Trophoblast cell (in vitro differentiated cells and primary cell): ENCODE measurements at regions not wholly inside any gene's neighbourhood (a gene's known extent, or its start where the extent isn't known, plus 50 kb on each side); places are given as distances from the start of the nearest gene placed in this dataset.

Experiments
- DNase-seq, 2 donors: peaks; one replicate each; pipeline ENCODE4 v3.0.0-alpha.2; 2016
- H2AFZ ChIP-seq: 2 replicates; pipeline ENCODE4 v1.6.1; 2013; ENCODE audit warnings: low read length, moderate library complexity, mild to moderate bottlenecking; ENCODE audit not compliant: insufficient read depth, poor library complexity
- H2AK5ac ChIP-seq: 2 replicates; pipeline ENCODE4 v1.6.1; 2013; ENCODE audit warnings: mild to moderate bottlenecking, low read length
- H2BK120ac ChIP-seq: 2 replicates; pipeline ENCODE4 v1.6.1; 2013; ENCODE audit warnings: low read length, mild to moderate bottlenecking, moderate library complexity; ENCODE audit not compliant: insufficient read depth, poor library complexity
- H2BK12ac ChIP-seq: 2 replicates; pipeline ENCODE4 v1.6.1; 2013; ENCODE audit warnings: mild to moderate bottlenecking, low read length, moderate library complexity
- H2BK5ac ChIP-seq: 2 replicates; pipeline ENCODE4 v1.6.1; 2013; ENCODE audit warnings: low read length, low read depth, moderate library complexity, mild to moderate bottlenecking; ENCODE audit not compliant: poor library complexity
- H3K14ac ChIP-seq: 2 replicates; pipeline ENCODE4 v1.6.1; 2013; ENCODE audit warnings: mild to moderate bottlenecking, low read length
- H3K18ac ChIP-seq: 2 replicates; pipeline ENCODE4 v1.6.1; 2013; ENCODE audit warnings: mild to moderate bottlenecking, low read length
- H3K23ac ChIP-seq: 2 replicates; pipeline ENCODE4 v1.6.1; 2013; ENCODE audit warnings: low read length
- H3K27ac ChIP-seq: 2 replicates; pipeline ENCODE4 v1.5.1; 2013; ENCODE audit warnings: low read depth, mild to moderate bottlenecking, inconsistent platforms, low read length, moderate library complexity
- H3K27me3 ChIP-seq: 2 replicates; pipeline ENCODE4 v1.6.1; 2013; ENCODE audit warnings: inconsistent platforms, mild to moderate bottlenecking, low read length, moderate library complexity; ENCODE audit not compliant: insufficient read depth
- H3K36me3 ChIP-seq, 2 experiments: 1 replicate in 1 of 2; 2 replicates in 1 of 2; pipeline ENCODE4 v1.6.1; 2013; ENCODE audit warnings: low read length in 2 of 2, mild to moderate bottlenecking in 2 of 2, moderate library complexity in 1 of 2; ENCODE audit not compliant: insufficient read depth in 2 of 2, control insufficient read depth in 1 of 2
- H3K4ac ChIP-seq: 2 replicates; pipeline ENCODE4 v1.6.1; 2013; ENCODE audit warnings: low read depth, mild to moderate bottlenecking, low read length, moderate library complexity
- H3K4me1 ChIP-seq, 2 experiments: 1 replicate in 1 of 2; 2 replicates in 1 of 2; pipeline ENCODE4 v1.6.1; 2013; ENCODE audit warnings: low read length in 2 of 2, mild to moderate bottlenecking in 2 of 2, moderate library complexity in 1 of 2; ENCODE audit not compliant: insufficient read depth in 2 of 2, control insufficient read depth in 1 of 2
- H3K4me2 ChIP-seq: 2 replicates; pipeline ENCODE4 v1.6.1; 2013; ENCODE audit warnings: inconsistent platforms, mild to moderate bottlenecking, low read length, moderate library complexity
- H3K4me3 ChIP-seq: 2 replicates; pipeline ENCODE4 v1.5.1; 2013; ENCODE audit warnings: mild to moderate bottlenecking, low read depth, low read length, inconsistent platforms
- H3K79me1 ChIP-seq: one replicate; pipeline ENCODE4 v1.6.1; 2013; ENCODE audit warnings: low read length
- H3K79me2 ChIP-seq: 2 replicates; pipeline ENCODE4 v1.6.1; 2013; ENCODE audit warnings: low read length, mild to moderate bottlenecking; ENCODE audit not compliant: control insufficient read depth, insufficient read depth, poor library complexity
- H3K9ac ChIP-seq: 2 replicates; pipeline ENCODE4 v1.6.1; 2013; ENCODE audit warnings: mild to moderate bottlenecking, low read length
- H3K9me3 ChIP-seq: 2 replicates; pipeline ENCODE4 v1.6.1; 2013; ENCODE audit warnings: low read depth, mild to moderate bottlenecking, control low read depth, inconsistent platforms, low read length; ENCODE audit not compliant: insufficient read depth
- H4K12ac ChIP-seq: 2 replicates; pipeline ENCODE4 v1.6.1; 2013; ENCODE audit warnings: low read depth, mild to moderate bottlenecking, low read length, moderate library complexity
- H4K8ac ChIP-seq: 2 replicates; pipeline ENCODE4 v1.6.1; 2013; ENCODE audit warnings: low read depth, mild to moderate bottlenecking, low read length, moderate library complexity
- H4K91ac ChIP-seq: one replicate; pipeline ENCODE4 v1.6.1; 2013; ENCODE audit warnings: low read depth, mild to moderate bottlenecking, low read length, moderate library complexity
- WGBS: extraction: QIAGEN DNeasy Blood & Tissue Kit; methylation state at CpG from one replicate; pipeline ENCODE4 v1.1.7; 2013; ENCODE audit warnings: missing lambda C conversion rate; ENCODE audit not compliant: insufficient read length, insufficient coverage; ENCODE audit errors: extremely low coverage; 5-methylcytosine and 5-hydroxymethylcytosine counted together

- Histone ChIP-seq H2AK5ac (no peak overlapping the region), H3K9me3 (peaks cover 1% of the 10 kb centered on the region), H2AFZ (no peak overlapping the region), H3K27ac (no peak overlapping the region), H2BK12ac (no peak overlapping the region), H4K12ac (no peak overlapping the region), H3K14ac (no peak overlapping the region), H4K91ac (no peak overlapping the region), H3K36me3 (no peaks in the 10 kb centered on the region), H2BK120ac (no peak overlapping the region), H3K4ac (no peak overlapping the region), H3K4me3 (no peak overlapping the region), H3K4me1 (no peaks in the 10 kb centered on the region), H3K9ac (no peak overlapping the region), H3K4me2 (no peak overlapping the region), H3K18ac (no peak overlapping the region), H3K23ac (no peak overlapping the region), H4K8ac (no peak overlapping the region), H2BK5ac (no peak overlapping the region), H3K27me3 (no peaks in the 10 kb centered on the region), H3K79me2 (no peaks in the 10 kb centered on the region), H3K79me1 (no peaks in the 10 kb centered on the region)
- DNase-seq, result no peak
- no CpG with 5 or more reads among the region's 7 CpGs for WGBS
Measured at GRCh38 chr7:33698041-33698440, 207.3 kb upstream of the BMPER start.

- no peak overlapping the region for H2BK5ac ChIP-seq
Measured at GRCh38 chr7:33698692-33699128, 206.6 kb upstream of the BMPER start.

GRCh38 chr7:33700001-33700899, 205.1 kb upstream of the BMPER start:
- no peaks in the 10 kb centered on the region for H3K79me2 ChIP-seq
- peaks cover 1% of the 10 kb centered on the region for H3K9me3 ChIP-seq
- H3K23ac ChIP-seq, result no peak overlapping the region
- no peaks in the 10 kb centered on the region for H3K4me1 ChIP-seq
- no peak overlapping the region for H2BK120ac ChIP-seq
- no peak overlapping the region for H3K14ac ChIP-seq
- H2AK5ac ChIP-seq, result no peak overlapping the region
- no CpG with 5 or more reads among the region's 11 CpGs for WGBS
- H2BK5ac ChIP-seq, result no peak overlapping the region
- no peak overlapping the region for H4K12ac ChIP-seq
- no peak overlapping the region for H3K4ac ChIP-seq
- no peak overlapping the region for H3K9ac ChIP-seq
- no peaks in the 10 kb centered on the region for H3K36me3 ChIP-seq
- no peak overlapping the region for H4K8ac ChIP-seq
- no peak overlapping the region for H3K18ac ChIP-seq
- no peaks in the 10 kb centered on the region for H3K27me3 ChIP-seq
- no peak overlapping the region for H3K4me3 ChIP-seq
- H3K4me2 ChIP-seq, result no peak overlapping the region
- H3K79me1 ChIP-seq, result no peaks in the 10 kb centered on the region
- H4K91ac ChIP-seq, result no peak overlapping the region
- no peak overlapping the region for H2AFZ ChIP-seq
- H3K27ac ChIP-seq, result no peak overlapping the region
- no peak for DNase-seq
- H2BK12ac ChIP-seq, result no peak overlapping the region

More at GRCh38 chr7:33698692-33699128, 206.6 kb upstream of the BMPER start:
- Histone ChIP-seq H3K4ac (no peak overlapping the region), H4K12ac (no peak overlapping the region), H3K4me2 (no peak overlapping the region), H3K79me2 (no peaks in the 10 kb centered on the region), H3K4me3 (no peak overlapping the region), H3K79me1 (no peaks in the 10 kb centered on the region), H3K4me1 (no peaks in the 10 kb centered on the region), H3K9me3 (peaks cover 1% of the 10 kb centered on the region), H2BK12ac (no peak overlapping the region), H3K18ac (no peak overlapping the region), H3K27ac (no peak overlapping the region), H4K8ac (no peak overlapping the region), H4K91ac (no peak overlapping the region), H3K9ac (no peak overlapping the region), H2AFZ (no peak overlapping the region), H2BK120ac (no peak overlapping the region), H3K36me3 (no peaks in the 10 kb centered on the region), H3K14ac (no peak overlapping the region), H2AK5ac (no peak overlapping the region), H3K23ac (no peak overlapping the region), H3K27me3 (no peaks in the 10 kb centered on the region)
- no peak for DNase-seq
- no CpG with 5 or more reads among the region's 6 CpGs for WGBS

- DNase-seq, result no peak
- Histone ChIP-seq H3K14ac (no peak overlapping the region), H3K27me3 (no peaks in the 10 kb centered on the region), H3K9ac (no peak overlapping the region), H2BK12ac (no peak overlapping the region), H3K4me3 (no peak overlapping the region), H3K23ac (no peak overlapping the region), H2BK120ac (no peak overlapping the region), H3K4me2 (no peak overlapping the region), H3K79me1 (no peaks in the 10 kb centered on the region), H4K12ac (no peak overlapping the region), H2AK5ac (no peak overlapping the region), H3K18ac (no peak overlapping the region), H4K8ac (no peak overlapping the region), H2BK5ac (no peak overlapping the region), H3K27ac (no peak overlapping the region), H3K4me1 (peaks cover 0 to 2% of the 10 kb centered on the region in 2 experiments), H2AFZ (no peak overlapping the region), H4K91ac (no peak overlapping the region), H3K4ac (no peak overlapping the region), H3K9me3 (peaks cover 1% of the 10 kb centered on the region), H3K79me2 (no peaks in the 10 kb centered on the region), H3K36me3 (no peaks in the 10 kb centered on the region)
- no CpG with 5 or more reads among the region's 7 CpGs for whole genome bisulfite sequencing
Measured at GRCh38 chr7:33701189-33701740, 204.1 kb upstream of the BMPER start.
